ENCODE measurements at regions not wholly inside any gene's neighbourhood (a gene's known extent, or its start where the extent isn't known, plus 50 kb on each side); places are given as distances from the start of the nearest gene placed in this dataset.
A peak's percentile ranks its signal among the peaks of the same experiment; 100 is the strongest.

- intact Hi-C loops (cut with micrococcal nuclease; ENCODE audit: unreplicated experiment) = no loop called here
- Mint-ChIP-seq H3K4me3 (ENCODE audit: low read depth, unreplicated experiment) (no peak overlapping the region), H3K9me3 (ENCODE audit: low read depth, unreplicated experiment) (no peaks in the 10 kb centered on the region), H3K27me3 (ENCODE audit: unreplicated experiment) (no peaks in the 10 kb centered on the region), H3K27ac (ENCODE audit: unreplicated experiment) (no peak overlapping the region), H3K36me3 (ENCODE audit: insufficient read depth, unreplicated experiment) (no peaks in the 10 kb centered on the region), H3K4me1 (ENCODE audit: low read depth, unreplicated experiment) (no peaks in the 10 kb centered on the region)
- CTCF ChIA-PET = no interaction called here
- DNase-seq = peak; percentile 6
- TF ChIP-seq CTCF (IDR thresholded peaks at IDR 0.05; ENCODE audit: unreplicated experiment) = no peak
- no TSS peak for BruUV-seq (replicated peaks)
Measured at GRCh38 chr6:54440549-54440948, 132.3 kb downstream of the TINAG start.

- intact Hi-C loops (cut with micrococcal nuclease; ENCODE audit: unreplicated experiment) = no loop called here
- no peaks in the 10 kb centered on the region for H3K36me3 Mint-ChIP-seq (ENCODE audit: insufficient read depth, unreplicated experiment)
- no peak for TF ChIP-seq CTCF (IDR thresholded peaks at IDR 0.05; ENCODE audit: unreplicated experiment)
- no peaks in the 10 kb centered on the region for H3K4me1 Mint-ChIP-seq (ENCODE audit: low read depth, unreplicated experiment)
- no TSS peak for BruUV-seq (replicated peaks)
- CTCF ChIA-PET = no interaction called here
- DNase-seq = no peak
- H3K9me3 Mint-ChIP-seq (ENCODE audit: low read depth, unreplicated experiment) = no peaks in the 10 kb centered on the region
- H3K27me3 Mint-ChIP-seq (ENCODE audit: unreplicated experiment) = no peaks in the 10 kb centered on the region
- H3K27ac Mint-ChIP-seq (ENCODE audit: unreplicated experiment) = no peak overlapping the region
- H3K4me3 Mint-ChIP-seq (ENCODE audit: low read depth, unreplicated experiment) = no peak overlapping the region
Measured at GRCh38 chr6:54441020-54441419, 132.8 kb downstream of the TINAG start.

- no peak for TF ChIP-seq CTCF (IDR thresholded peaks at IDR 0.05; ENCODE audit: unreplicated experiment)
- no peaks in the 10 kb centered on the region for H3K4me1 Mint-ChIP-seq (ENCODE audit: low read depth, unreplicated experiment)
- no TSS peak for BruUV-seq (replicated peaks)
- H3K36me3 Mint-ChIP-seq (ENCODE audit: insufficient read depth, unreplicated experiment) = no peaks in the 10 kb centered on the region
- CTCF ChIA-PET = no interaction called here
- intact Hi-C loops (cut with micrococcal nuclease; ENCODE audit: unreplicated experiment) = no loop called here
- no peaks in the 10 kb centered on the region for H3K27me3 Mint-ChIP-seq (ENCODE audit: unreplicated experiment)
- no peak for DNase-seq
- no peaks in the 10 kb centered on the region for H3K9me3 Mint-ChIP-seq (ENCODE audit: low read depth, unreplicated experiment)
- no peak overlapping the region for H3K27ac Mint-ChIP-seq (ENCODE audit: unreplicated experiment)
- H3K4me3 Mint-ChIP-seq (ENCODE audit: low read depth, unreplicated experiment) = no peak overlapping the region
Measured at GRCh38 chr6:54441687-54442248, 133.5 kb downstream of the TINAG start.

GRCh38 chr6:54445207-54445606 is 137.0 kb downstream of the TINAG start:
- BruUV-seq (replicated peaks) = no TSS peak
- Mint-ChIP-seq H3K36me3 (ENCODE audit: insufficient read depth, unreplicated experiment) (no peaks in the 10 kb centered on the region), H3K4me3 (ENCODE audit: low read depth, unreplicated experiment) (no peak overlapping the region), H3K9me3 (ENCODE audit: low read depth, unreplicated experiment) (no peaks in the 10 kb centered on the region), H3K27ac (ENCODE audit: unreplicated experiment) (no peak overlapping the region), H3K27me3 (ENCODE audit: unreplicated experiment) (no peaks in the 10 kb centered on the region), H3K4me1 (ENCODE audit: low read depth, unreplicated experiment) (no peaks in the 10 kb centered on the region)
- no peak for TF ChIP-seq CTCF (IDR thresholded peaks at IDR 0.05; ENCODE audit: unreplicated experiment)
- CTCF ChIA-PET = no interaction called here
- no peak for DNase-seq
- intact Hi-C loops (cut with micrococcal nuclease; ENCODE audit: unreplicated experiment) = no loop called here

Data from Calu3 (cell line).